Left lung (tissue), 4 donors: ENCODE measurements at regions not wholly inside any gene's neighbourhood (a gene's known extent, or its start where the extent isn't known, plus 50 kb on each side); places are given as distances from the start of the nearest gene placed in this dataset.

Experiments used
- ATAC-seq: fragments of 200-7000 bp; cut with Tn5 transposase; one replicate; pipeline ENCODE4 v1.9.1; 2020; ENCODE audit warnings: moderate library complexity
- DNase-seq, 4 donors: peaks; one replicate each; pipeline ENCODE4 v3.0.0-alpha.2; 2013 to 2020
- H3K27ac ChIP-seq, 2 donors: fragments of 200-600 bp; sonication (generic) in 1 of 2; one replicate each; pipeline versions ENCODE4 v1.5.0 to v1.8.0; 2020 to 2021
- H3K27me3 ChIP-seq, 2 donors: fragments of 200-600 bp; sonication (generic) in 1 of 2; one replicate each; pipeline versions ENCODE4 v1.5.0 to v1.8.0; 2020 to 2021
- H3K36me3 ChIP-seq, 2 donors: fragments of 200-600 bp; sonication (generic) in 1 of 2; one replicate each; pipeline versions ENCODE4 v1.5.0 to v1.8.0; 2020 to 2021
- H3K4me1 ChIP-seq, 2 donors: fragments of 200-600 bp; one replicate each; pipeline ENCODE4 v1.8.0; 2021
- H3K4me3 ChIP-seq, 2 donors: fragments of 200-600 bp; sonication (generic) in 1 of 2; one replicate each; pipeline versions ENCODE4 v1.5.0 to v1.8.0; 2020 to 2021; ENCODE audit warnings: mild to moderate bottlenecking in 1 of 2
- H3K9me3 ChIP-seq, 2 donors: fragments of 200-600 bp; sonication (generic) in 1 of 2; one replicate each; pipeline versions ENCODE4 v1.5.0 to v1.8.0; 2020 to 2021
- CTCF ChIP-seq, 2 donors: fragments of 200-600 bp; sonication (generic) in 1 of 2; IDR thresholded peaks; one replicate each; pipeline versions ENCODE4 v1.5.0 to v1.8.0; 2021; ENCODE audit warnings: antibody characterized with exemption in 2 of 2
- intact Hi-C, 2 donors: fragments of 100-400 bp; cut with DNase I; formaldehyde crosslinking; loops; one replicate each; pipeline versions ENCODE4 v1.11.2 to v1.14.2; 2022
- donor health status: DM: no; HTN: yes; CAD: no.
- donor health status: DM: no; HTN: no; CAD: no.

GRCh38 chr5:125703616-125704015, 719.6 kb upstream of the GRAMD2B start:
- Histone ChIP-seq H3K9me3 (peaks cover 3 to 14% of the 10 kb centered on the region in 2 donors), H3K4me3 (no peak overlapping the region), H3K4me1 (no peaks in the 10 kb centered on the region), H3K27ac (no peak overlapping the region), H3K36me3 (no peaks in the 10 kb centered on the region), H3K27me3 (no peaks in the 10 kb centered on the region)
- intact Hi-C loops = no loop called here
- no peak for ATAC-seq
- no peak for DNase-seq
- no peak for TF ChIP-seq CTCF (IDR thresholded peaks at IDR 0.05)

GRCh38 chr5:125704888-125705287, 718.3 kb upstream of the GRAMD2B start:
- DNase-seq (no peak), ATAC-seq (no peak)

GRCh38 chr5:125708583-125708982, 714.6 kb upstream of the GRAMD2B start:
- H3K9me3 ChIP-seq = peaks cover 3 to 14% of the 10 kb centered on the region in 2 donors
- no peak overlapping the region for H3K4me3 ChIP-seq
- TF ChIP-seq CTCF (IDR thresholded peaks at IDR 0.05) = no peak
- DNase-seq (no peak), ATAC-seq (no peak)
- no peaks in the 10 kb centered on the region for H3K4me1 ChIP-seq
- H3K27ac ChIP-seq = no peak overlapping the region
- intact Hi-C loops = no loop called here
- no peaks in the 10 kb centered on the region for H3K27me3 ChIP-seq
- no peaks in the 10 kb centered on the region for H3K36me3 ChIP-seq

More at GRCh38 chr5:125704888-125705287, 718.3 kb upstream of the GRAMD2B start:
- no peaks in the 10 kb centered on the region for H3K4me1 ChIP-seq
- H3K27me3 ChIP-seq = no peaks in the 10 kb centered on the region
- intact Hi-C loops = no loop called here
- no peak overlapping the region for H3K27ac ChIP-seq
- peaks cover 3 to 14% of the 10 kb centered on the region in 2 donors for H3K9me3 ChIP-seq
- H3K36me3 ChIP-seq = no peaks in the 10 kb centered on the region
- no peak overlapping the region for H3K4me3 ChIP-seq
- no peak for TF ChIP-seq CTCF (IDR thresholded peaks at IDR 0.05)

GRCh38 chr5:125710745-125711144, 712.5 kb upstream of the GRAMD2B start:
- no peak for TF ChIP-seq CTCF (IDR thresholded peaks at IDR 0.05)
- intact Hi-C loops = no loop called here
- no peaks in the 10 kb centered on the region for H3K9me3 ChIP-seq
- H3K4me3 ChIP-seq = no peak overlapping the region
- no peaks in the 10 kb centered on the region for H3K4me1 ChIP-seq
- DNase-seq (no peak), ATAC-seq (no peak)
- H3K27ac ChIP-seq = no peak overlapping the region
- H3K27me3 ChIP-seq = no peaks in the 10 kb centered on the region
- no peaks in the 10 kb centered on the region for H3K36me3 ChIP-seq

GRCh38 chr5:125712397-125712796, 710.8 kb upstream of the GRAMD2B start:
- Histone ChIP-seq H3K9me3 (no peaks in the 10 kb centered on the region), H3K4me3 (no peak overlapping the region), H3K27ac (no peak overlapping the region), H3K4me1 (no peaks in the 10 kb centered on the region), H3K27me3 (no peaks in the 10 kb centered on the region), H3K36me3 (no peaks in the 10 kb centered on the region)
- no peak for ATAC-seq
- intact Hi-C loops = no loop called here
- TF ChIP-seq CTCF (IDR thresholded peaks at IDR 0.05) = no peak
- no peak for DNase-seq
